OCI-LY1 (cell line): ENCODE measurements at regions not wholly inside any gene's neighbourhood (a gene's known extent, or its start where the extent isn't known, plus 50 kb on each side); places are given as distances from the start of the nearest gene placed in this dataset.

Experiments used
- H2AFZ ChIP-seq: fragments of 200-600 bp; sonication (generic), shearing (Covaris generic); 2 replicates; pipeline ENCODE4 v1.6.0; 2014; ENCODE audit warnings: antibody characterized with exemption, mild to moderate bottlenecking, low read length
- H3F3A ChIP-seq: fragments of 200-600 bp; sonication (generic), shearing (Covaris generic); 2 replicates; pipeline ENCODE4 v1.6.0; 2014; ENCODE audit warnings: mild to moderate bottlenecking, antibody characterized with exemption, low read length, moderate library complexity; ENCODE audit not compliant: insufficient read depth
- H3K27ac ChIP-seq: fragments of 200-600 bp; sonication (generic); 2 replicates; pipeline ENCODE4 v1.5.1; 2014; ENCODE audit warnings: low read length, mixed run types, mild to moderate bottlenecking, low read depth; ENCODE audit not compliant: poor library complexity, severe bottlenecking
- H3K27me3 ChIP-seq: fragments of 200-600 bp; sonication (generic); 2 replicates; pipeline ENCODE4 v1.6.0; 2014; ENCODE audit warnings: antibody characterized with exemption, mild to moderate bottlenecking, low read length, moderate library complexity; ENCODE audit not compliant: insufficient read depth
- H3K36me3 ChIP-seq: fragments of 200-600 bp; sonication (generic); 2 replicates; pipeline ENCODE4 v1.6.1; 2014; ENCODE audit warnings: mild to moderate bottlenecking, antibody characterized with exemption, low read length, moderate library complexity, mixed read lengths; ENCODE audit not compliant: insufficient read depth
- H3K4me1 ChIP-seq: fragments of 200-600 bp; sonication (generic); 2 replicates; pipeline ENCODE4 v1.5.1; 2014; ENCODE audit warnings: mild to moderate bottlenecking, low read length, moderate library complexity; ENCODE audit not compliant: insufficient read depth, severe bottlenecking
- H3K4me2 ChIP-seq: fragments of 200-600 bp; sonication (generic), shearing (Covaris generic); 2 replicates; pipeline ENCODE4 v1.6.1; 2014; ENCODE audit warnings: low read length
- H3K4me3 ChIP-seq: fragments of 200-600 bp; sonication (generic); 2 replicates; pipeline ENCODE4 v1.5.1; 2014; ENCODE audit warnings: low read length, low read depth, mild to moderate bottlenecking, mixed read lengths; ENCODE audit not compliant: poor library complexity, severe bottlenecking
- H3K79me2 ChIP-seq: fragments of 200-600 bp; shearing (Covaris generic); 2 replicates; pipeline ENCODE4 v1.6.1; 2016; ENCODE audit warnings: mixed run types, low read length, mixed read lengths; ENCODE audit not compliant: insufficient read depth
- H3K9ac ChIP-seq: fragments of 200-600 bp; sonication (generic), shearing (Covaris generic); 2 replicates; pipeline ENCODE4 v1.6.1; 2014; ENCODE audit warnings: mild to moderate bottlenecking, low read length, mixed read lengths
- H3K9me2 ChIP-seq: fragments of 200-600 bp; sonication (generic), shearing (Covaris generic); 2 replicates; pipeline ENCODE4 v1.6.1; 2014; ENCODE audit warnings: low read depth, mild to moderate bottlenecking, low read length, mixed read lengths
- H3K9me3 ChIP-seq: fragments of 200-600 bp; shearing (Covaris generic); 2 replicates; pipeline ENCODE4 v1.6.1; 2014; ENCODE audit warnings: low read length, mixed read lengths
- H4K20me1 ChIP-seq: fragments of 200-600 bp; sonication (generic), shearing (Covaris generic); 2 replicates; pipeline ENCODE4 v1.6.0; 2016; ENCODE audit warnings: mild to moderate bottlenecking, low read length; ENCODE audit not compliant: insufficient read depth
- CTCF ChIP-seq: fragments of 200-600 bp; sonication (generic), shearing (Covaris generic); IDR thresholded peaks from 2 replicates; pipeline ENCODE4 v1.5.1; 2017; ENCODE audit warnings: mild to moderate bottlenecking, antibody characterized with exemption, low read length, moderate library complexity, mixed read lengths
- EZH2 ChIP-seq: fragments of 200-600 bp; sonication (generic), shearing (Covaris generic); IDR thresholded peaks from 2 replicates; pipeline ENCODE4 v1.8.0; 2017; ENCODE audit warnings: borderline replicate concordance, mixed run types, mild to moderate bottlenecking, antibody characterized with exemption, low read length, moderate library complexity, mixed read lengths

- no peak for TF ChIP-seq EZH2
- TF ChIP-seq CTCF: no peak
- Histone ChIP-seq H3F3A (no peaks in the 10 kb centered on the region), H4K20me1 (no peaks in the 10 kb centered on the region), H2AFZ (no peak overlapping the region), H3K9ac (no peak overlapping the region), H3K27ac (no peak overlapping the region), H3K9me3 (peaks cover 2% of the 10 kb centered on the region; the same call in 1 of the 2 replicates), H3K79me2 (no peaks in the 10 kb centered on the region), H3K36me3 (no peaks in the 10 kb centered on the region), H3K4me2 (no peak overlapping the region), H3K4me1 (no peaks in the 10 kb centered on the region), H3K9me2 (no peaks in the 10 kb centered on the region), H3K27me3 (no peaks in the 10 kb centered on the region), H3K4me3 (no peak overlapping the region)
Measured at GRCh38 chr18:42442656-42443055, 487.6 kb downstream of the PIK3C3 start.

- H3K4me2 ChIP-seq: no peak overlapping the region
- H3K27ac ChIP-seq: no peak overlapping the region
- no peaks in the 10 kb centered on the region for H3F3A ChIP-seq
- H3K36me3 ChIP-seq: no peaks in the 10 kb centered on the region
- H3K27me3 ChIP-seq: no peaks in the 10 kb centered on the region
- no peak overlapping the region for H3K4me3 ChIP-seq
- no peaks in the 10 kb centered on the region for H3K4me1 ChIP-seq
- TF ChIP-seq CTCF: no peak
- TF ChIP-seq EZH2: no peak
- H3K9me2 ChIP-seq: no peaks in the 10 kb centered on the region
- no peak overlapping the region for H3K9ac ChIP-seq
- no peaks in the 10 kb centered on the region for H3K79me2 ChIP-seq
- no peak overlapping the region for H2AFZ ChIP-seq
- H3K9me3 ChIP-seq: peaks cover 2% of the 10 kb centered on the region; the same call in 1 of the 2 replicates
- no peaks in the 10 kb centered on the region for H4K20me1 ChIP-seq
Measured at GRCh38 chr18:42444349-42444748, 489.3 kb downstream of the PIK3C3 start.

DNA sequence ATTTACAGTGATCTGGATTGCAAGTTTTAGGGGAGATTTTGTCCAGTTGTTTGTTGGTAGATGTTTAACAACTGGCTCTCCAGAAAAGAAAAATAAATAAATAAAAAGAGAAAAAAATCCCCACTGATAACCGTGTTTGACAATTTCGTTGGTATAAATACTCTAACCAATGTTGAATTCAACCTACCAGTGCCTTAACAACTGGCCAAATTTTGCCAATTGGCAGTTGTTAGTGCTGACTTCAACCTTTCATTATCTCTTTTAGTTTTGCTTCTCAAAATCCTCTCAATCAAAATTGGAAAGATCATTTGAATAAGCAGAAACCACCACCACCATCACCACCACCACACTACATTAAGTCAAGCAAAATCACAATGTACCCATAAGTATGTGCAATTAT is 490.3 kb downstream of the PIK3C3 start:
- H2AFZ ChIP-seq: no peak overlapping the region
- H3K79me2 ChIP-seq: no peaks in the 10 kb centered on the region
- H3K9me2 ChIP-seq: no peaks in the 10 kb centered on the region
- no peaks in the 10 kb centered on the region for H4K20me1 ChIP-seq
- no peaks in the 10 kb centered on the region for H3K4me1 ChIP-seq
- no peaks in the 10 kb centered on the region for H3K36me3 ChIP-seq
- no peak for TF ChIP-seq EZH2
- no peak overlapping the region for H3K27ac ChIP-seq
- H3K27me3 ChIP-seq: no peaks in the 10 kb centered on the region
- H3K4me2 ChIP-seq: no peak overlapping the region
- H3K9ac ChIP-seq: no peak overlapping the region
- peaks cover 2% of the 10 kb centered on the region; the same call in 1 of the 2 replicates for H3K9me3 ChIP-seq
- H3K4me3 ChIP-seq: no peak overlapping the region
- no peaks in the 10 kb centered on the region for H3F3A ChIP-seq

DNA sequence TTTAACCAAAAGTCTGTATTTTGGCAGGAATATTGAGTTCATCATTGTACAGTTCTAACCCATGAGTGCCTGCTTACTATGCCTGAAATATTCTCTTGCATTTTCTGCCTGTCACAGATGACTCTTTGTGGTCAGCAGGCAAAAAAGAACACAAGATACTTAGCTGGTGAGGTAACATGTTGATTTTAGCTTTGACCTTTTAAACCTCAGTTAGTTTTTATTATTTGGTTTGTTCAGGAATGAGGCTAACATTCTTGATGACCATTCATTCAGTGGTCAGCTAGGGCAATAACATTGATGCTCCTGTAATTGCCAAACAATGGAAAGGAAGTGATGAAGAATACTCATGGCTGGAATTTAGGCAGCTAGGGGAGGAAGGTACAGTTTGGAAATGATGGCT is 491.2 kb downstream of the PIK3C3 start:
- no peak overlapping the region for H2AFZ ChIP-seq
- TF ChIP-seq CTCF: no peak
- no peak for TF ChIP-seq EZH2
- no peaks in the 10 kb centered on the region for H4K20me1 ChIP-seq
- H3K79me2 ChIP-seq: no peaks in the 10 kb centered on the region
- H3K4me1 ChIP-seq: no peaks in the 10 kb centered on the region
- H3K9me2 ChIP-seq: no peaks in the 10 kb centered on the region
- no peaks in the 10 kb centered on the region for H3K27me3 ChIP-seq
- no peak overlapping the region for H3K4me3 ChIP-seq
- no peak overlapping the region for H3K9ac ChIP-seq
- H3K9me3 ChIP-seq: peaks cover 2% of the 10 kb centered on the region; the same call in 1 of the 2 replicates
- no peak overlapping the region for H3K4me2 ChIP-seq
- no peaks in the 10 kb centered on the region for H3K36me3 ChIP-seq
- no peak overlapping the region for H3K27ac ChIP-seq
- no peaks in the 10 kb centered on the region for H3F3A ChIP-seq
